GM12872 (cell line): ENCODE measurements at regions not wholly inside any gene's neighbourhood (a gene's known extent, or its start where the extent isn't known, plus 50 kb on each side); places are given as distances from the start of the nearest gene placed in this dataset.

Source experiments
- TF ChIP-seq, protein P1 (sequence below): IDR thresholded peaks from 3 replicates; pipeline ENCODE4 v1.5.1; 2011; ENCODE audit warnings: low read depth, mild to moderate bottlenecking, low read length, moderate library complexity; ENCODE audit not compliant: insufficient read depth

DNA sequence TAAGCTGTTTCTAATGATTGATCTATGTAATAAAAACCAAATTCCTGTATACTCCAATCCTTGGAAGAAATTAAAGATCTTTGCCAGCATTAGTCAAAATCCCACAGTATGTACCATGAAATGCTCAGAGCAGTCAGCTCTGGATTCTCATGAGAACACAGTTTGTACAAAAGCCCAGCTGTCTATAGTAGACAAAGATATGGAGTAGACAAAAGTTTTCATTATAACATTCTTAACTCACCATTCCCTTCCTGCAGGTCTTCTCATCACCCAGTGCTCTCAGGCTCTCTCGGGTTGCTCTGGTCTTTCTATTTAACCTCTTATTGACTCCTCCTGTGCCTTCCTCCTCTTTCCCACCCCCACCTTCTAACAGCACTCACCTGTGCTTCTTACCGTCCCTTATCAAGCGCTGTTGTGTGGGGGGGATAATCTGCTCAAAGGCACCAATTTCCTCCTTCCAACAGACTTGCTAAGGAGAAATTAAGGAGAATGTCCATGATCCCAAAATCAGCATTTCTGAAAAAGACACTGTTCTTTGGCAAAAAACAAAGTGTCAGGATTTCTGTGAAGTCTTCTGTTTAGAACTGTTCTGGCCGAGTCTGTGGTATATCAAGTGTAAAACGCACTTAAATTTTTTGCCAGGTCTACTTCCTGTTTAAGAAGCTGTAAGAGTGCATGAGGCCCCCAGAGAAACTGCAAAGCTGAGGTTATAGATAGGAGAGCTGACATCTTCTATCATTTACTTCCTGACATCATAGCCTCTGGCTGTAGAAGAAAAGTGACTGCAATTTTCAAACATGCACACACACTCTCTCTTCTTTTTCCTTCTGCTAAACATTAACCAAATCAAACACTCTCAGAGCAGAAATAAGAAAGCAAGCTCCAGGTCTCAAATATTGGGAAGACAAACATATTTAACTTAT lies 144.1 kb downstream of the EVA1A start:
- TF ChIP-seq, protein P1, sequence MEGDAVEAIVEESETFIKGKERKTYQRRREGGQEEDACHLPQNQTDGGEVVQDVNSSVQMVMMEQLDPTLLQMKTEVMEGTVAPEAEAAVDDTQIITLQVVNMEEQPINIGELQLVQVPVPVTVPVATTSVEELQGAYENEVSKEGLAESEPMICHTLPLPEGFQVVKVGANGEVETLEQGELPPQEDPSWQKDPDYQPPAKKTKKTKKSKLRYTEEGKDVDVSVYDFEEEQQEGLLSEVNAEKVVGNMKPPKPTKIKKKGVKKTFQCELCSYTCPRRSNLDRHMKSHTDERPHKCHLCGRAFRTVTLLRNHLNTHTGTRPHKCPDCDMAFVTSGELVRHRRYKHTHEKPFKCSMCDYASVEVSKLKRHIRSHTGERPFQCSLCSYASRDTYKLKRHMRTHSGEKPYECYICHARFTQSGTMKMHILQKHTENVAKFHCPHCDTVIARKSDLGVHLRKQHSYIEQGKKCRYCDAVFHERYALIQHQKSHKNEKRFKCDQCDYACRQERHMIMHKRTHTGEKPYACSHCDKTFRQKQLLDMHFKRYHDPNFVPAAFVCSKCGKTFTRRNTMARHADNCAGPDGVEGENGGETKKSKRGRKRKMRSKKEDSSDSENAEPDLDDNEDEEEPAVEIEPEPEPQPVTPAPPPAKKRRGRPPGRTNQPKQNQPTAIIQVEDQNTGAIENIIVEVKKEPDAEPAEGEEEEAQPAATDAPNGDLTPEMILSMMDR: no peak

DNA sequence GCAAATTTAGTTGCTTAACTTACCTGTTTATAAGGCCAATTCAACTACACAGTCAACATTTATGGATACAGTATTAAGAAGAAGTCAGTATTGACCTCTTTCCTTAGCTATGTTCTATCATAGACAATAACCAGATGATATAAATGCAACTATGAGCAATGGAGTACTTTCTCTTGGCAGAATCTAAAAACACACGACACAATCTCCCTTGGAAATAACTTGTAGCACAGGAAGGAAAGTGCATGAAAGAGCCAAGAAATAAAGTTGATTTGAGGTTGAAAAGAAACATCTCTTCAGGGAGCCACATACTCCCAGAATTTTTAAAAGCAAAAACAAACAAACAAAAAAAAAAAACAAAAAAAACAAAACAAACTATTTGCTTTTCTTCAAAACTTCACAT lies 145.0 kb downstream of the EVA1A start:
- TF ChIP-seq, protein P1: no peak

DNA sequence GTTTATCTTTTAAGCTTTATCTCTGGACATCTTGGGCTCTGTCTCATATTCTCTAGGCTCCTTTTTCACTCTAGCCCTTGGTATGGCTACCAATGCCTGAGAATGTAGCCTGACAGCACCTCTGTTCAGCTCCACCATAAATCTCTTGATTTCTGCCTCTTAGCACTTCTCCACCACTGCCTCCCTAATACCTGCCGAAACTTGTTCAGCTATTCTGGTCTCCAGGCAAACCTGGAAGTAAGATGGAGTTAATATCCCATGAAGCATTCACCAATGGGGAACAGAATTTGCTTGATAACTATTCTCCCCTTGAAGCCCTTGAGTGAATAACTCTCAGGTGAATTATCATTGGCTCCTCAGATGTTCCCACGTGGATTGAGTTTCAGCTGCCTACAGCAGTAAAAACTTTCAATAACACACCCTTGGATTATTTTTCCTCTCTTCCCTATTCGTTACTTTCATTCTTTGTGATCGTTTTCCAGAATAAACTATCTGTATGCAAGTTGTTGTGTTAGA lies 145.6 kb downstream of the EVA1A start:
- TF ChIP-seq, protein P1: no peak

DNA sequence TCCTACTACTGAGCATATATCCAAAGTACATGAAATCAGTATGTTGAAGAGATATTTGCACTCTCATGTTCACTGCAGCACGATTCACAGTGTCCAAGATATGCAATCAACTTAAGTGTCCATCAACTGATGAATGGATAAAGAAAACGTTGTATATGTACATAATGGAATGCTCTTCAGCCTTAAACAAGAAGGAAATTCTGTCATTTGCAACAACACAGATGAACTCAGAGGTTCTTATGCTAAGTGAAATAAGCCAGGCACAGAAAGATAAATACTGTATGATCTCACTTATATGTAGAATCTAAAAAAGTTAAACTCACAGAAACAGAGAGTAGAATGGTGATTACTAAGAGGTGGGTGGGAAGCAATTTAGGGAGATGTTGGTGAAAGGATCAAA lies 149.2 kb downstream of the EVA1A start:
- TF ChIP-seq, protein P1: no peak

DNA sequence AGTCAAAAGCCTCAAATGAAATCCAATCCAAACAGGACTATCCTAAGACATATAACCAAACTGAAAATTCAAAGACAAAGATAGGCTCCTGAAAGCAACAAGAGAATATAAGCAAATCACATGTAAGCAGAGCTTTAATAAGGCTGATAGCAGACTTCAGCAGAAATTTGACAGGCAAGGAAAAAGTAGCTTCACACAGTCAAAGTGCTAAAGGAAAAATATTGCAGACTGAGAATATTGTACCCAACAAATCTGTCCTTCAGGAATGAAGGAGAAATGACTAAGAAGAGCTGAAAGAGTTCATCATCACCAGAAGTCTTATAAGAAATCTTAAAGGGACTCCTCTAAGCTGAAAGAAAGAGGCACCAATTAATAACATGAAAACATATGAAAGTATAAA lies 150.0 kb downstream of the EVA1A start:
- TF ChIP-seq, protein P1: no peak

DNA sequence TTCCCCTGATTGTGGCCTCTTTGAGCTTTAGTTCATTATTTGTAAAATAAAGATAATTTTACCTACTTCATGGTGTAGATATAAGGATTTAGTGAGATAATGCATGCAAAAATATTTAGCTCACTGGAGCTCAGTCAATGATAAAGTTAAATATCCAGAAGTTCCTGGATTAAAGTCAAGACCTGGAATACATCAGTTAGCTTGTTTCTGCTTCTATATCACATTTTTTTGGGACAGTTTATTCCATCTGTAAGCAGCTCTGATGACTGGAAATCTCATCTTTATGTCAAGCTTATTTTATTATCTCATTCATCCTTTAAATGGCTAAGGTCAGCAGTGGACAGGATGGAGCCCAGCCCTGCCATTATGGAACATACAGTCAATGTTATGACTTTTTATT lies 152.0 kb downstream of the EVA1A start:
- TF ChIP-seq, protein P1: no peak

DNA sequence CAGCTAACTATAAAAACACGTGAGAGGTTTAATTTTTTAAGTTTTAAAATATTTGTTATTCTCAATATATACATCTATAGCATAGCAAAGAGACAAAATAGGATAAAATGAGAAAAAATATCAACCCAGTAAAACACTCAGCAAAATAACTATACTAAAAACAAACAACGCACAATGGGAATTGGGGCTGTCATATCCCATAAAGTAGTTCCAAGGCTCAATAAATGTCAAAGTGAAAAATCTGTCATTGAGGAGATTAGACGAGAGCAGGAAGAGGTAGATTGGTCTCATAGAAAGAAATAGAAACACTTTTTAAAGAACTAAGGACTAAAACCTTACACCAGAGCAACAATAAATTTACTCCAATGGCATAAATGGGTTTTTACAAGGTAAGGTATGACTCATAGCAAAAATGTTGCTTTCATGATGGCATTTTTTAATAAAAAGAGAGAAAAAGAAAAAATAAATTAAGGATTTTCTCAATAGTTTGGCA lies 153.7 kb downstream of the EVA1A start:
- TF ChIP-seq, protein P1: no peak
